KOPT-K1 (cell line): ENCODE measurements at regions not wholly inside any gene's neighbourhood (a gene's known extent, or its start where the extent isn't known, plus 50 kb on each side); places are given as distances from the start of the nearest gene placed in this dataset.

Experiments used
- H3K27ac ChIP-seq: fragments of 200-600 bp; sonication (generic); 2 replicates; pipeline ENCODE4 v1.5.1; 2016; ENCODE audit warnings: antibody characterized with exemption, mild to moderate bottlenecking, low read depth, low read length; ENCODE audit not compliant: poor library complexity, severe bottlenecking
- H3K36me3 ChIP-seq: fragments of 200-600 bp; sonication (generic); 2 replicates; pipeline ENCODE4 v1.5.1; 2017; ENCODE audit warnings: antibody characterized with exemption, mild to moderate bottlenecking, low read length, moderate library complexity; ENCODE audit not compliant: insufficient read depth
- H3K9me3 ChIP-seq: fragments of 200-600 bp; sonication (generic); 2 replicates; pipeline ENCODE4 v1.5.1; 2017; ENCODE audit warnings: antibody characterized with exemption, low read length, mild to moderate bottlenecking; ENCODE audit not compliant: insufficient read depth, poor library complexity, severe bottlenecking

DNA sequence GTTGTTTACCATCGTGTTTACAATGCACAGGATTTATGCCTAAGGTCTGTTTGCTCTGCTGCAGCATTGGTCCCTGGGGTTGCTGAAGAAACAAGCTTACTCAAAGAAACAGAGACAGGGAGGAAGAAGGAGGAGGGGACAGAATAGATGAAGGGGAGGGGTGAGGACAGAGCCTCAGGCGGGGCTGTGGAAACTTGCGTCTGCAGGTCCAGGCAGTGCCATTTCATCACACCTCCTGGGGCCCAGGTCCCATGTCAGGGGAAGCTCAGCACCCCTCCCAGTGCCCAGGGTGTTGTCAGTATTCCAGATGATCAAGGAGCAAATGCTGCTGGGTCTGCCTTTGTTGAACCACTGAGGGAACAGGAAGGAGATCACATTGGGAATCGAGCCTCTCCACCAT lies 1406.8 kb downstream of the TBC1D22A start:
- Histone ChIP-seq H3K27ac (no peak overlapping the region), H3K9me3 (no peaks in the 10 kb centered on the region), H3K36me3 (no peaks in the 10 kb centered on the region)

DNA sequence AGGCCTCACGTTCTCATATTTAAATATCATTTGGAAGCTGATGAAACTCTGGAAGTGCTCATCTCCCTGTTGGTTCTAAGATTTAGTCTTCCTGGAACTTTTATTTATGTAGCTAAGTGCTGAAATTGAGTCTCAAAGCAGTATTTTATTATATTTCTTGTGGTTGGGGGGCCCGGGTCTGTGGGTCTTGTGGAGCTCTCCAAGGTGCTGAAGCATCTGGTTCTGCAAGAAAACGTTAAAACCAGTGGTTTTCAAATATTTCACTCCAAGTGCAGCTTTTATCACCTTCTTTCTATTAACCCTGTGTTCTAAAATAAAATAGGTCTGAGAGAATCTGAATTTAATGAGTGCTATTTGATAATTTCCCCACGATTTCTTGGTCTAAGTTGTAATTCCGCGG lies 1404.8 kb downstream of the TBC1D22A start:
- no peak overlapping the region for H3K27ac ChIP-seq
- no peaks in the 10 kb centered on the region for H3K9me3 ChIP-seq
- no peaks in the 10 kb centered on the region for H3K36me3 ChIP-seq

DNA sequence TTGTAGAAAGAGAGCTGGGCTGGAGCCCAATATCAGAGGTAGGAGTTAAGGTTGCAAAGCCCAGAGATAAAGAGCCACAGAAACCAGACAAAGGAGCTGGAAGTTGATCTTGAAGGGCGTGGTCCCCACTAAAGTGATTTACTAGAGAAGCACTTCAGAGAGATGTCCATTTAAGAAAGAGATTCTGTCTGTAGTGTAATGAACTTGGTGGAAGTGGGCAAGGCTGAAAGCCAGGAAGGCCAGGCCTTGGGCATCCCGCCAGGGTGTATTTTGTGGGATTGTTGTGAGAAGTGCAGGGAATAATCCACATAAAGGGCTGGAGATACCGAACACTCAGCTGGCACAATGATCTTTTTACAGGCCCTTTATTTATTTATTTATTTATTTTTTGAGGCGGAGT lies 1398.8 kb downstream of the TBC1D22A start:
- H3K9me3 ChIP-seq = no peaks in the 10 kb centered on the region
- H3K27ac ChIP-seq = no peak overlapping the region
- H3K36me3 ChIP-seq = no peaks in the 10 kb centered on the region

GRCh38 chr22:48157676-48158075 lies 1395.2 kb downstream of the TBC1D22A start:
- no peak overlapping the region for H3K27ac ChIP-seq
- H3K9me3 ChIP-seq = no peaks in the 10 kb centered on the region
- H3K36me3 ChIP-seq = no peaks in the 10 kb centered on the region

DNA sequence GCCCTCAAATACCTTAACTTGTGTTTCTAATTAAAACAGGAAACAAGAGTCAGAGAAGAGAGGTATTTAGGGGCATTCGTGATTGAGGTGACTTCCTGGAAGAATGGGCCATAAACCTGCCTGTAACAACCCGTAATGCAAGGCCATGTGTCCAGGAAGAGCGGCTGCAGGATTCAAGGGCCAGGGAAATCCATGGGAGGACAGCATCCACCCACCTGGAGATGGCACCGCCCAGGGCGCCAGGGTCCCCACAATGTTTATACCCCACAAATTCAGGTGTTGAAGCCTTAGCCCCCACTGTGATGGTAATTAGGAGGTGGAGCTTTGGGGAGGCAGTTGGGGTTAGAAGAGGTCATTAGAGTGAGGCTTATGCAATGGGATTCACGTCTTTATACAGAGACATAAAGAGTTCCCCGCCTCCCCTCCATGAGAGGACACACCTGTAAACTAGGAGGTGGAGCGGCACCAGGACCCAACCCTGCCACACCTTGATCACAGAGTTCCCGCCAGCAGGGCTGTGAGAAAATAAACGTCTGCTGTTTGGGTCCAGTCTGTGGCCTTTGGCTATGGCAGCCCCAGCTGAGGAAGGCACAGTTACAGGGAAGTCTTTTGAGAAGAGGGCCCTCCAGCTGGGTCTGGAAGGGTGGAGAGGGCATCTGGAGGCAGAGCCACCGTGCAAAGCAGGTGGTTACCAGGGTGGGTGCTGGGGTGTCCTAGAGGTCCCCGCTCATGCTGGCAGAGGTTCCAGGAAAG lies 1394.3 kb downstream of the TBC1D22A start:
- no peaks in the 10 kb centered on the region for H3K9me3 ChIP-seq
- H3K27ac ChIP-seq = no peak overlapping the region
- H3K36me3 ChIP-seq = no peaks in the 10 kb centered on the region

DNA sequence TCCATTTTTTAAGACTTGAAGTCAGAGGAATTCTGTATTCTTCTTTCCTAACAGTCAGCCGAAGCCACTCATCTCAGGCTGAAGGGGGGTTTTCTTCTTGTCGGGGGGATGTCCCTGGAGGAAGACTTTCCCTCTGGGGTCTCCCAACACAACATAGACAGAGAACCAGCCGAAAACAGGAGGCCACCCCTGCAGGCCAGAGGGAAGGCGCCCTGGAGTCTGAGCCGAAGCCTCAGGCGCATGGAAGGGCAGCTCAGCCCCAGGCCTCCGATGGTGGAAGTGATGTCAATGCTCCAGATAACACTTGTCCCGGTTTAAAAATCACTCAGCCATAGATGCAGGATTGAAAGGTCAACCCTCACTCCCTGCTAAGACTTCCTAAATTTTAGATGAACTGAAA lies 1393.0 kb downstream of the TBC1D22A start:
- H3K9me3 ChIP-seq = no peaks in the 10 kb centered on the region
- no peak overlapping the region for H3K27ac ChIP-seq
- no peaks in the 10 kb centered on the region for H3K36me3 ChIP-seq

DNA sequence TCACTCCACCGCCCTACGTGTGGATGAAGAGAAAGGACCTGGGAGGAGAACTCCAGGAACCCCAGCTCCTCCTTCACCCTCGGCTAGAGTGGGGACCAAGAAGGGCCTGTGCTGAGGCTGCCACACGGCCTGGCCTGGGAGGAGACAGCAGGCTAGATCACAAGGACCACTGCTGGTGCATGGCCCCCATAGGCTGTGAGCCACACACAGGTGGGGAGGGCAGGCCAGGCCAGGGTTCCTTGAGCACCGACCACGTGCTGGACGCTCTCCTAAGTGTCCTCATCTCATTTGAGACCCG lies 1392.4 kb downstream of the TBC1D22A start:
- H3K9me3 ChIP-seq = no peaks in the 10 kb centered on the region
- no peak overlapping the region for H3K27ac ChIP-seq

DNA sequence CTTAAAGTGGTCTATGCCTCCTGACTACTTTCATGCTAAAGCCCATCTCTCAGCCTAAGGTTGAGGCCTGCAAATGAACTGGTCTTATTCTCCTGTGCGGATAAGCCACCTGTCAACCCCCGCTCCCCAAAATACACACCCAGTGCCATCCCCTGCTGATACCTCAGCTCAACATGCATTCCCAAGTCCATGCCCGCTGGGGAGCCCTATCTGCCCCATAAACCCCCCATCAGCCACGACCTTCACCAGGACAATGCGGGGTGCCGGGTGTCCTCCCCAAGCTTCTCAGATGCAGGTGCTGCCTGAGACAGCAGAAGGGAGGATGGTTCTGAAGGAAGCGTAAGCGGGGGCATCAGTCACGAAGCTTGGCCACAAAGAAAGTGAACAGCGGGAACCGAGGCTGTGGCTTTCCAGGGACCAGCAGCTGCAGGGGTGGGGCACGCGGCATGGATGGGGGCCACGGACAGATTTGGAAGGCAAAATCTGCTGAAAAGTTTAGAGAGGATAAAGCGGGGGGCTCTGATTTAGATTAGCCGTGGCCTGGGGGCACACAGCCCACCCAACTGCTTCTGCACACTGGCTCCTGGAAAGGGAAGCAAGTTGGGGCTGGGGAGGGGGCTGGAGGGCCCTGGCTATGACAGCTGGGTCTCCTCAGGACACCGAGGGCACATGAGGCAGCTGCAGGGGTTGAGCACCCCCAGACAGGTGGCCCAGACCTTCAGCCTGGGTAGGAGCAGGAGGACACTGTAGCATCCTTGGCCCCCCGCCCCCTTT lies 1391.9 kb downstream of the TBC1D22A start:
- Histone ChIP-seq H3K27ac (no peak overlapping the region), H3K36me3 (no peaks in the 10 kb centered on the region), H3K9me3 (no peaks in the 10 kb centered on the region)

More for the DNA sequence above, 1392.4 kb downstream of the TBC1D22A start:
- no peaks in the 10 kb centered on the region for H3K36me3 ChIP-seq

GRCh38 chr22:48153726-48154125 lies 1391.3 kb downstream of the TBC1D22A start:
- Histone ChIP-seq H3K36me3 (no peaks in the 10 kb centered on the region), H3K27ac (no peak overlapping the region), H3K9me3 (no peaks in the 10 kb centered on the region)

DNA sequence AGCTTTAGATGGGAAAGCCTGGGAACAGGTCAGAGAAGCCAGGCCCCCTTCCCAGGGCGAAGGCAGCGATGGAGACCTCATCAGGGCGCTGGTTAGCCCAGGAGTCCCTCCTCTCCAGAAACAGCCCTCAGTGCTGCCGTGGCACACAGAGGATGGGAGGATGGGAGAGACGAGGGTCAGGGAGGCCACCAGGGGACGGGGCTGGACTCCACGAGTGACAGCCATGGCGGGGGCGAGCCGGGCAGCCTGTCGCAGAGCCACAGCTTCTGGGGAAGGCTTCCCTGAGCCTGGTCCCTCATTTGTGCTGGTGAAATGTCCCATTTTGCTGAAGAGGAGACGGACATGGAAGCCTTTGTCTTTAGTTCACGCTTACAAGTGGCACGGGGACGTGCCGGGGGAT lies 1390.5 kb downstream of the TBC1D22A start:
- Histone ChIP-seq H3K27ac (no peak overlapping the region), H3K36me3 (no peaks in the 10 kb centered on the region), H3K9me3 (no peaks in the 10 kb centered on the region)

DNA sequence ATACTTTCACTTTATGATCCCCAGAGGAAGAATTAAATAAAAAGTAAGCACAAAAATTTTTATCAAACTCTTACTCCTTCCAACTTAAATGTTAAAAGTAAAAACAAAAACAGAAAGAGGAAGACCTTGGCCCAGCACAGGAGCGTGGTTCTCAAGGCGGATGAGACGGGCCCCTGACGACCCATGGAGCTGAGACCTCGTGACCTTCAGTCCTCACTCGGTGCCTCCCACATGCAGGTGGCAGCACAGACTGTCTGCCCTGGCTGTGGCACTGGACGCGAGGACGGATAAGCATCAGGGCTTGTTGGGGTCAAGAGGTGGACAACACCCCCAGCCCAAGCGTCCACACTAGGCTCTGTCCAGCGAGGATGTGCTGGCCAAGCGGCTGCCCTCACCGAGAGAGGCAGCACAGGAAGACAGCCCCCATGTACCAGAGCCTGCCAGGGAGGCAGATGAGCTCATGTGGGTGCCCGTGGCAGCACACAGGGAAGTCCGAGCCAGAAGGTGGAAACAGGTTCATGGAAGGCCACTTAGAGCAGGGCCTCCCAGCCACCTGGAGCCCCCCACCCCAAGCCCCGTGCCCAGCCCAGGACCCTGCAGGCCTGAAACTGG lies 1389.8 kb downstream of the TBC1D22A start:
- H3K36me3 ChIP-seq = no peaks in the 10 kb centered on the region
- no peaks in the 10 kb centered on the region for H3K9me3 ChIP-seq
- no peak overlapping the region for H3K27ac ChIP-seq

DNA sequence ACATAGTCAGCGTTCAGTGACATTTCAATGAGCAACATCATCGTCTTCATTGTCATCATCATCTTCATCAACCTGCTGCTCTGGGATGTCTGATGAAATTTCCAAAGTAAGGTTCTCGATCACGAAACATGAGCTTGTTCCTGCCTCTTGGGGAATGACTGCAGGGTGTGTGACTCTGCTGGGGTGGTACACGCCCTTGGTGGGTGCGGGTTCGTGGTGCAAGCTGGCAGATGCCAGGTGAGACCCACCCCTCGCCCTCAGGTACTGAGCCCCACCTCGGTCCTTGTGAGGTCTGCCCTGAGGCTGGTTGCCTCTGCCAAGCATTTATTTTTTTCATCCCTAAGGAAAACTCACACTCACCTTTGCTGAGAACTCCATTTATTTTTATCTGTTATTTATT lies 1389.2 kb downstream of the TBC1D22A start:
- no peaks in the 10 kb centered on the region for H3K9me3 ChIP-seq
- H3K36me3 ChIP-seq = no peaks in the 10 kb centered on the region
- H3K27ac ChIP-seq = no peak overlapping the region

DNA sequence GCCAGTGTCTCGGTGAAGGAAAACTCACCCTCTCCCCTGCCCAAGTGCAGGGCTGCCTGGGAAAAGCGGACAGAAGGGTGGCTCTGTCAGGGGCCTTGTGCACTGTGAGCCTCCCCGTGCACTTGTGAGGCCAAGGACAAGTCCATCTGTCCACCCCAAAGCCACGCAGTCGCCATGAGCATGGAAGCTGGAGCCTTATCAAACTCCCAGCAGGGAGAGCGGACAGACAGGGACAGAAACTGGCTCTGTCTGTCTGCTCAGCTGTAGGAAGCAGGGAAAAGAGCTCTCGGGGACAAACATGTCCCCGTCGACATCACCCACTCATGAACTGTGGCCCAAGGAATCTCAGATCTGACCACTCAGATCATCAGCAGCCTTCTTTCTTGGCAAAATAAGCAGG lies 1385.4 kb downstream of the TBC1D22A start:
- no peak overlapping the region for H3K27ac ChIP-seq
- peaks cover 10% of the 10 kb centered on the region for H3K9me3 ChIP-seq
- H3K36me3 ChIP-seq = no peaks in the 10 kb centered on the region

- Histone ChIP-seq H3K9me3 (peaks cover 10% of the 10 kb centered on the region), H3K36me3 (no peaks in the 10 kb centered on the region), H3K27ac (no peak overlapping the region)
These were observed 1385.0 kb downstream of the TBC1D22A start for GRCh38 chr22:48147404-48147803.

GRCh38 chr22:48146426-48146825 lies 1384.0 kb downstream of the TBC1D22A start:
- Histone ChIP-seq H3K27ac (no peak overlapping the region), H3K9me3 (peaks cover 10% of the 10 kb centered on the region), H3K36me3 (no peaks in the 10 kb centered on the region)
